Panc1 (cell line): ENCODE measurements at regions not wholly inside any gene's neighbourhood (a gene's known extent, or its start where the extent isn't known, plus 50 kb on each side); places are given as distances from the start of the nearest gene placed in this dataset.
"Not testable (repeated sequence)": the region's sequence is repeated elsewhere in the genome, so short reads cannot be mapped to it uniquely, and the experiment has no call there.

Experiments used
- POLR2AphosphoS5 ChIP-seq: IDR thresholded peaks from 2 replicates; pipeline ENCODE4 v1.6.1; 2012; ENCODE audit warnings: mild to moderate bottlenecking, low read depth, low read length, moderate library complexity
- SIN3A ChIP-seq: IDR thresholded peaks from 2 replicates; pipeline ENCODE4 v1.6.1; 2012; ENCODE audit warnings: low read depth, mild to moderate bottlenecking, low read length, moderate library complexity, borderline replicate concordance; ENCODE audit not compliant: insufficient read depth
- TCF7L2 ChIP-seq: IDR thresholded peaks from 2 replicates; pipeline ENCODE4 v1.6.1; 2011; ENCODE audit warnings: mild to moderate bottlenecking, low read depth, low read length, inconsistent platforms
- TF ChIP-seq, protein P1 (sequence below): fragments of 450-650 bp; IDR thresholded peaks from 2 replicates; pipeline ENCODE4 v1.5.1; 2017; ENCODE audit warnings: mild to moderate bottlenecking
- TF ChIP-seq, protein P2 (sequence below), 2 experiments: IDR thresholded peaks; 2 replicates each; pipeline ENCODE4 v1.6.1; 2011 to 2012; ENCODE audit warnings: low read depth in 2 of 2, control low read depth in 1 of 2, low read length in 1 of 2, mild to moderate bottlenecking in 1 of 2, moderate library complexity in 1 of 2; ENCODE audit not compliant: insufficient read depth in 1 of 2

DNA sequence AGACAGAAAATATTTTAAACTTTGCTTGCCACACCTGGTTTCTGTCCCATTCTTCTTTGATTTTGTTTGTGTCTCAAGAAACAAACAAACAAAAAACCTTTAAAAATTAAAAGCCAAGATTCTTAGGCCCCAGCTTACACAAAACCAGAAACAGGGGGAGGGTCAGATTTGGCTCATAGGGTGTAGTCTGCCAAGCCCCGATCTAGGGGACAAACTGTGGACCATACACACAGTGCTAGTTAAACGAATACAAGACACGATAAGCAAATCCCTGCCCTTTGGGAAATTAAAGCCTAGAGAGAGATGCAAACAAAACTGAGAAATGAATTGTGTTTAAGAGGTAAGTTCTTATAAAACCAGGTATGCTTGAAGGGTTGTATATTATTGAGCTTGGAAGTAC lies 181.7 kb downstream of the POTEB3 start:
- TF ChIP-seq, protein P1, sequence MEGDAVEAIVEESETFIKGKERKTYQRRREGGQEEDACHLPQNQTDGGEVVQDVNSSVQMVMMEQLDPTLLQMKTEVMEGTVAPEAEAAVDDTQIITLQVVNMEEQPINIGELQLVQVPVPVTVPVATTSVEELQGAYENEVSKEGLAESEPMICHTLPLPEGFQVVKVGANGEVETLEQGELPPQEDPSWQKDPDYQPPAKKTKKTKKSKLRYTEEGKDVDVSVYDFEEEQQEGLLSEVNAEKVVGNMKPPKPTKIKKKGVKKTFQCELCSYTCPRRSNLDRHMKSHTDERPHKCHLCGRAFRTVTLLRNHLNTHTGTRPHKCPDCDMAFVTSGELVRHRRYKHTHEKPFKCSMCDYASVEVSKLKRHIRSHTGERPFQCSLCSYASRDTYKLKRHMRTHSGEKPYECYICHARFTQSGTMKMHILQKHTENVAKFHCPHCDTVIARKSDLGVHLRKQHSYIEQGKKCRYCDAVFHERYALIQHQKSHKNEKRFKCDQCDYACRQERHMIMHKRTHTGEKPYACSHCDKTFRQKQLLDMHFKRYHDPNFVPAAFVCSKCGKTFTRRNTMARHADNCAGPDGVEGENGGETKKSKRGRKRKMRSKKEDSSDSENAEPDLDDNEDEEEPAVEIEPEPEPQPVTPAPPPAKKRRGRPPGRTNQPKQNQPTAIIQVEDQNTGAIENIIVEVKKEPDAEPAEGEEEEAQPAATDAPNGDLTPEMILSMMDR, result not testable (repeated sequence)
- TF ChIP-seq, protein P2, sequence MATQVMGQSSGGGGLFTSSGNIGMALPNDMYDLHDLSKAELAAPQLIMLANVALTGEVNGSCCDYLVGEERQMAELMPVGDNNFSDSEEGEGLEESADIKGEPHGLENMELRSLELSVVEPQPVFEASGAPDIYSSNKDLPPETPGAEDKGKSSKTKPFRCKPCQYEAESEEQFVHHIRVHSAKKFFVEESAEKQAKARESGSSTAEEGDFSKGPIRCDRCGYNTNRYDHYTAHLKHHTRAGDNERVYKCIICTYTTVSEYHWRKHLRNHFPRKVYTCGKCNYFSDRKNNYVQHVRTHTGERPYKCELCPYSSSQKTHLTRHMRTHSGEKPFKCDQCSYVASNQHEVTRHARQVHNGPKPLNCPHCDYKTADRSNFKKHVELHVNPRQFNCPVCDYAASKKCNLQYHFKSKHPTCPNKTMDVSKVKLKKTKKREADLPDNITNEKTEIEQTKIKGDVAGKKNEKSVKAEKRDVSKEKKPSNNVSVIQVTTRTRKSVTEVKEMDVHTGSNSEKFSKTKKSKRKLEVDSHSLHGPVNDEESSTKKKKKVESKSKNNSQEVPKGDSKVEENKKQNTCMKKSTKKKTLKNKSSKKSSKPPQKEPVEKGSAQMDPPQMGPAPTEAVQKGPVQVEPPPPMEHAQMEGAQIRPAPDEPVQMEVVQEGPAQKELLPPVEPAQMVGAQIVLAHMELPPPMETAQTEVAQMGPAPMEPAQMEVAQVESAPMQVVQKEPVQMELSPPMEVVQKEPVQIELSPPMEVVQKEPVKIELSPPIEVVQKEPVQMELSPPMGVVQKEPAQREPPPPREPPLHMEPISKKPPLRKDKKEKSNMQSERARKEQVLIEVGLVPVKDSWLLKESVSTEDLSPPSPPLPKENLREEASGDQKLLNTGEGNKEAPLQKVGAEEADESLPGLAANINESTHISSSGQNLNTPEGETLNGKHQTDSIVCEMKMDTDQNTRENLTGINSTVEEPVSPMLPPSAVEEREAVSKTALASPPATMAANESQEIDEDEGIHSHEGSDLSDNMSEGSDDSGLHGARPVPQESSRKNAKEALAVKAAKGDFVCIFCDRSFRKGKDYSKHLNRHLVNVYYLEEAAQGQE (IDR thresholded peaks at IDR 0.05; ENCODE audit: insufficient read depth in 1 of 2, low read depth in 2 of 2, low read length in 1 of 2), result not testable (repeated sequence)
- TF ChIP-seq SIN3A, POLR2AphosphoS5, TCF7L2: not testable (repeated sequence)
